A673 (cell line): ENCODE measurements at regions not wholly inside any gene's neighbourhood (a gene's known extent, or its start where the extent isn't known, plus 50 kb on each side); places are given as distances from the start of the nearest gene placed in this dataset.

Source experiments
- BruUV-seq: library from RNA; stranded (reverse); fragments of 400-500 nt; replicated peaks from 2 replicates; lab custom pipeline; 2021; lab: Mats Ljungman, UMichigan
- CTCF ChIA-PET: fragments of 300-600 bp; sonication (Branson Sonifier 250); formaldehyde crosslinking; loops from one replicate; lab custom pipeline; 2022; ENCODE audit warnings: antibody characterized with exemption; lab: Charles Lee
- POLR2A ChIA-PET: fragments of 300-600 bp; sonication (Branson Sonifier 250); formaldehyde crosslinking; loops from one replicate; lab custom pipeline; 2022; ENCODE audit warnings: antibody characterized with exemption; ENCODE audit not compliant: low non-redundant PET; lab: Charles Lee
- DNase-seq: peaks from one replicate; pipeline ENCODE4 v3.0.0-alpha.2; 2015; ENCODE audit warnings: low spot score
- H3K27ac ChIP-seq: fragments of 200-600 bp; sonication (generic); 2 replicates; pipeline ENCODE4 v1.5.1; 2016; ENCODE audit warnings: mixed run types, low read depth, mild to moderate bottlenecking, mixed read lengths, antibody characterized with exemption, low read length; ENCODE audit not compliant: poor library complexity, severe bottlenecking
- H3K27me3 ChIP-seq: fragments of 200-600 bp; sonication (generic); replicated peaks from 2 replicates; pipeline ENCODE4 v1.6.1; 2017; ENCODE audit warnings: mixed run types, low read depth, mild to moderate bottlenecking, mixed read lengths, antibody characterized with exemption, low read length; ENCODE audit not compliant: insufficient read depth, poor library complexity
- H3K36me3 ChIP-seq: fragments of 200-600 bp; sonication (generic); 2 replicates; pipeline ENCODE4 v1.6.1; 2016; ENCODE audit warnings: mixed run types, mild to moderate bottlenecking, mixed read lengths, antibody characterized with exemption, low read length; ENCODE audit not compliant: insufficient read depth, poor library complexity, severe bottlenecking
- H3K4me1 ChIP-seq: fragments of 200-600 bp; sonication (generic); 2 replicates; pipeline ENCODE4 v1.6.1; 2017; ENCODE audit warnings: mixed run types, mild to moderate bottlenecking, mixed read lengths, antibody characterized with exemption, low read length; ENCODE audit not compliant: insufficient read depth, poor library complexity, severe bottlenecking
- H3K4me3 ChIP-seq: fragments of 200-600 bp; sonication (generic); 2 replicates; pipeline ENCODE4 v1.5.1; 2016; ENCODE audit warnings: low read depth, mixed run types, mild to moderate bottlenecking, mixed read lengths, low read length; ENCODE audit not compliant: poor library complexity, severe bottlenecking
- H3K9me3 ChIP-seq: fragments of 200-600 bp; sonication (generic); 2 replicates; pipeline ENCODE4 v1.6.1; 2016; ENCODE audit warnings: mixed run types, low read depth, mild to moderate bottlenecking, mixed read lengths, antibody characterized with exemption, low read length; ENCODE audit not compliant: poor library complexity, severe bottlenecking
- EZH2 ChIP-seq: fragments of 200-600 bp; sonication (generic); IDR thresholded peaks from 2 replicates; pipeline ENCODE4 v1.6.1; 2017; ENCODE audit warnings: borderline replicate concordance, low read depth, mild to moderate bottlenecking, mixed read lengths, antibody characterized with exemption, low read length; ENCODE audit not compliant: poor library complexity, severe bottlenecking
- intact Hi-C: fragments of 100-400 bp; cut with micrococcal nuclease; formaldehyde crosslinking; loops from one replicate; pipeline ENCODE4 v1.10.0; 2022; ENCODE audit not compliant: unreplicated experiment
- TF ChIP-seq, protein P1 (sequence below): fragments of 300-800, 200-600 bp; sonication (generic); conservative IDR thresholded peaks from 2 replicates; pipeline ENCODE4 v1.5.1; 2017; ENCODE audit warnings: low read depth, mild to moderate bottlenecking, antibody characterized with exemption, low read length, moderate library complexity, mixed read lengths

DNA sequence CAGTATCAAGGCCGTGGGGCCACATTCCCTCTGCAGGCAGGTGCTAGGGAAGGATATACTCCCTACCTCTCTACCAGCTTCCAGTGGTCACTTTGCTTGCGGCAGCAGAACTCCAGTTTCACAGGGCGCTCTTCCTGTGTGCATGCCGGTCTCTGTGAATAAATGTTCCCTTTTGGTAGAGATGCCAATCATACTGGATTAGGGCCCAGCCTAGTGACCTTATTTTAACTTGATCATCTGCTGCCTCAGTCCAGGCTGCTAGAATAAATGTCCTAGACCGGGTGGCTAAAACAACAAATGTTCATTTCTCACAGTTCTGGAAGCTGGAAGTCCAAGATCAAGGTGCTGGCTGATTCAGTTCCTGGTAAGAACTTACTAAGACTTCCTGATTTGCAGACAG lies 198.8 kb upstream of the TMEM132C start:
- no peak for DNase-seq
- no peak overlapping the region for H3K4me3 ChIP-seq
- H3K4me1 ChIP-seq = no peaks in the 10 kb centered on the region
- ChIA-PET POLR2A (no interaction called here), CTCF (no interaction called here)
- TF ChIP-seq, protein P1, sequence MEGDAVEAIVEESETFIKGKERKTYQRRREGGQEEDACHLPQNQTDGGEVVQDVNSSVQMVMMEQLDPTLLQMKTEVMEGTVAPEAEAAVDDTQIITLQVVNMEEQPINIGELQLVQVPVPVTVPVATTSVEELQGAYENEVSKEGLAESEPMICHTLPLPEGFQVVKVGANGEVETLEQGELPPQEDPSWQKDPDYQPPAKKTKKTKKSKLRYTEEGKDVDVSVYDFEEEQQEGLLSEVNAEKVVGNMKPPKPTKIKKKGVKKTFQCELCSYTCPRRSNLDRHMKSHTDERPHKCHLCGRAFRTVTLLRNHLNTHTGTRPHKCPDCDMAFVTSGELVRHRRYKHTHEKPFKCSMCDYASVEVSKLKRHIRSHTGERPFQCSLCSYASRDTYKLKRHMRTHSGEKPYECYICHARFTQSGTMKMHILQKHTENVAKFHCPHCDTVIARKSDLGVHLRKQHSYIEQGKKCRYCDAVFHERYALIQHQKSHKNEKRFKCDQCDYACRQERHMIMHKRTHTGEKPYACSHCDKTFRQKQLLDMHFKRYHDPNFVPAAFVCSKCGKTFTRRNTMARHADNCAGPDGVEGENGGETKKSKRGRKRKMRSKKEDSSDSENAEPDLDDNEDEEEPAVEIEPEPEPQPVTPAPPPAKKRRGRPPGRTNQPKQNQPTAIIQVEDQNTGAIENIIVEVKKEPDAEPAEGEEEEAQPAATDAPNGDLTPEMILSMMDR = no peak
- TF ChIP-seq EZH2 = no peak
- H3K27ac ChIP-seq = no peak overlapping the region
- intact Hi-C loops = loop anchor here (5.0 kb wide), 1 partner anchor 391 kb away; no protein-coding TSS in a partner anchor
- BruUV-seq = no TSS peak
- no peaks in the 10 kb centered on the region for H3K9me3 ChIP-seq
- no peaks in the 10 kb centered on the region for H3K36me3 ChIP-seq
- H3K27me3 ChIP-seq = peaks cover 5% of the 10 kb centered on the region

DNA sequence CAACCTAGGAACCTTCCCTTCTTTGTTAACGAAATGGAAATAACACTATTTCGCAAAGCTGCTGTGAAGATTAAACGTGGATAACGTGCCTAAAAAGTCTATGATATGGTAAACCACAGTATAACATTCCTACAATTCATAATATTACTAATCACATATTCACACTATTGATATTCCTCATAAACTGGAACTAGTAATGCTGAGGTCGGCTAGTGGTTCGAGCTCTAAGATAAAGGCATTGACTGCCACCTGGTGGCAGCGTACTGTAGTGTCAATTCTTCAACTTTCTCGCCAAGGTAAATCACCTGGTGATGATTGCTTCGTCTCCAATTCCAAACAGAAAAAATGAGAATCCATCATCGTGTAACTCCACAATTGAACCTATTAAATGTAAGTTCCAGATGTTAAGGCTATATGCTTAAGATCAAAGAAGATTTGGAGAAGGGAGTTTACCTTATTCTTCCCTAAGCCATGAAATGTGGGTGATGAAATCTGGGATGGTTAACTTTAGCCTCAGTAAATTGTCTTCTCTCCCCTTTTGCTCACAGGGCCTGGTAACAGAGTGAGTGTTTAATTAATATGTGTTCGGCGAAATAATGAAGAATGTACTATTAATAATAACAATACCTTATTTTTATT lies 197.5 kb upstream of the TMEM132C start:
- POLR2A ChIA-PET = interaction anchor here (0.5 kb wide), 1 partner anchor 9 kb away, joined by 8 read pairs; no protein-coding TSS in a partner anchor
- intact Hi-C loops = loop anchor here (5.0 kb wide), 1 partner anchor 392 kb away; no protein-coding TSS in a partner anchor
- BruUV-seq = no TSS peak

DNA sequence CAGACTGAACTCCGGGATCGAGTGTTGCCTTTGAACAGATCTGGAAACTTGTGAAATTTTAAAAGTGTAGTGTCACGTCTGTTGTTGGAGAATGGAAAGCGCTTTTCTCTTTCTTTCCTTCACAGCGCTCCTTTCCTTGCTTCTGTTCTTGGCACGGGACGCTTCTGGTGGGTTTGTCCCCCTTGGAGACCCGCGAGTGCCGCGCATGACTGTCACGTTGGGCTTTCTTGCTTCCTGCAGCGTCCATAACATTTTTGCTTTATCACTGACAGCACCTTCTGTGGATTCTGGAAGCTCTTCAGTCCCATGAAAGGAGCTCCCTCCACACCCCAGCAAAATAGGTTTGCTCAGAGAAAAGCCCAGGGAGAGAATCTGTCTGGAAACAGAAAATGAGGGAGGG lies 193.0 kb upstream of the TMEM132C start:
- Histone ChIP-seq H3K4me3 (no peak overlapping the region), H3K36me3 (no peaks in the 10 kb centered on the region), H3K9me3 (no peaks in the 10 kb centered on the region), H3K27me3 (no peaks in the 10 kb centered on the region), H3K4me1 (no peaks in the 10 kb centered on the region), H3K27ac (no peak overlapping the region)
- intact Hi-C loops = no loop called here
- DNase-seq = no peak
- CTCF ChIA-PET = no interaction called here
- BruUV-seq = no TSS peak
- no peak for TF ChIP-seq EZH2
- TF ChIP-seq, protein P1 = no peak
- POLR2A ChIA-PET = no interaction called here

More for the DNA sequence above, 197.5 kb upstream of the TMEM132C start:
- no peak overlapping the region for H3K4me3 ChIP-seq
- CTCF ChIA-PET = interaction anchor here (1.2 kb wide), 1 partner anchor 392 kb away, joined by 6 read pairs; no protein-coding TSS in a partner anchor
- peak; percentile 50 for DNase-seq
- peaks cover 5% of the 10 kb centered on the region for H3K27me3 ChIP-seq
- H3K36me3 ChIP-seq = no peaks in the 10 kb centered on the region
- no peak for TF ChIP-seq EZH2
- TF ChIP-seq, protein P1 = peak; percentile 86
- H3K4me1 ChIP-seq = no peaks in the 10 kb centered on the region
- no peaks in the 10 kb centered on the region for H3K9me3 ChIP-seq
- no peak overlapping the region for H3K27ac ChIP-seq
